Stomach (tissue), 4 donors: ENCODE measurements at regions not wholly inside any gene's neighbourhood (a gene's known extent, or its start where the extent isn't known, plus 50 kb on each side); places are given as distances from the start of the nearest gene placed in this dataset.

Source experiments
- EP300 ChIP-seq: sonication (generic); formaldehyde crosslinking; IDR thresholded peaks from one replicate; pipeline ENCODE4 v1.6.1; 2017; ENCODE audit warnings: antibody characterized with exemption
- POLR2A ChIP-seq, 4 donors: fragments of 450-650 bp; IDR thresholded peaks; one replicate each; pipeline ENCODE4 v1.6.1; 2016; ENCODE audit warnings: antibody characterized with exemption in 4 of 4, control low read depth in 2 of 4, mild to moderate bottlenecking in 1 of 4, moderate library complexity in 1 of 4
- POLR2AphosphoS5 ChIP-seq, 3 donors: sonication (generic); formaldehyde crosslinking; IDR thresholded peaks; one replicate each; pipeline ENCODE4 v1.6.1; 2016; ENCODE audit warnings: antibody characterized with exemption in 3 of 3
- TF ChIP-seq, protein P1 (sequence below), 7 experiments: fragments of 450-650 bp in 4 of 7; fragments of 200-600 bp in 3 of 7; sonication (generic) in 3 of 7; IDR thresholded peaks; one replicate each; pipeline ENCODE4 v1.5.1; 2016 to 2019; ENCODE audit warnings: antibody characterized with exemption in 7 of 7, control low read depth in 2 of 7, mild to moderate bottlenecking in 1 of 7

DNA sequence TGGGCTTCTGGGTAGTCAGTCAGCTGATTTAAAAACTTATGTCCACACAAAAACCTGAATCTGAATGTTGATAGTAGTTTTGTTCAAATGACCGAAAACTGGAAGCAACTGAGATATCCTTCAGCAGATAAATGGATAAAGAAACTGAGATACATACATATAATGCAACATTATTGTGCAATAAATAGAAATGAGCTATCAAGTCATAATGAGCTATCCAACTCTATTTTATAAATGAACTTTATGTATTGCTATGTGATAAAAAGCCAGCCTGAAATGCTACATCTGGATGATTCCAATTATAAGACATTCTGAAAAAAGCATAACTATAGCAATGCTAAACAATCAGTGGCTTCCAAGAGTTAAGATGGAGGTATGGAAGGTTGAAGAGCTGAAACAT, 748.7 kb downstream of the TNS3 start:
- TF ChIP-seq, protein P1, sequence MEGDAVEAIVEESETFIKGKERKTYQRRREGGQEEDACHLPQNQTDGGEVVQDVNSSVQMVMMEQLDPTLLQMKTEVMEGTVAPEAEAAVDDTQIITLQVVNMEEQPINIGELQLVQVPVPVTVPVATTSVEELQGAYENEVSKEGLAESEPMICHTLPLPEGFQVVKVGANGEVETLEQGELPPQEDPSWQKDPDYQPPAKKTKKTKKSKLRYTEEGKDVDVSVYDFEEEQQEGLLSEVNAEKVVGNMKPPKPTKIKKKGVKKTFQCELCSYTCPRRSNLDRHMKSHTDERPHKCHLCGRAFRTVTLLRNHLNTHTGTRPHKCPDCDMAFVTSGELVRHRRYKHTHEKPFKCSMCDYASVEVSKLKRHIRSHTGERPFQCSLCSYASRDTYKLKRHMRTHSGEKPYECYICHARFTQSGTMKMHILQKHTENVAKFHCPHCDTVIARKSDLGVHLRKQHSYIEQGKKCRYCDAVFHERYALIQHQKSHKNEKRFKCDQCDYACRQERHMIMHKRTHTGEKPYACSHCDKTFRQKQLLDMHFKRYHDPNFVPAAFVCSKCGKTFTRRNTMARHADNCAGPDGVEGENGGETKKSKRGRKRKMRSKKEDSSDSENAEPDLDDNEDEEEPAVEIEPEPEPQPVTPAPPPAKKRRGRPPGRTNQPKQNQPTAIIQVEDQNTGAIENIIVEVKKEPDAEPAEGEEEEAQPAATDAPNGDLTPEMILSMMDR (IDR thresholded peaks at IDR 0.05): no peak
- TF ChIP-seq POLR2AphosphoS5 (IDR thresholded peaks at IDR 0.05) (no peak), POLR2A (IDR thresholded peaks at IDR 0.05) (no peak), EP300 (no peak)
